Body of pancreas (tissue), 4 donors: ENCODE measurements at regions not wholly inside any gene's neighbourhood (a gene's known extent, or its start where the extent isn't known, plus 50 kb on each side); places are given as distances from the start of the nearest gene placed in this dataset.
A peak's percentile ranks its signal among the peaks of the same experiment; 100 is the strongest.

Experiments used
- ATAC-seq: fragments of 150-250 bp; one replicate; pipeline ENCODE4 v1.9.1; 2016
- DNase-seq, 4 donors: peaks; one replicate each; pipeline ENCODE4 v3.0.0-alpha.2; 2019
- H3K27ac ChIP-seq, 4 donors: fragments of 200-600 bp; sonication (generic); 1 replicate in 3 of 4; 2 replicates in 1 of 4; pipeline versions ENCODE4 v1.5.1 to v1.6.1; 2016 to 2019; ENCODE audit warnings: mild to moderate bottlenecking in 1 of 4, mixed read lengths in 1 of 4, moderate library complexity in 1 of 4
- H3K27me3 ChIP-seq, 2 donors: fragments of 200-600 bp; sonication (generic); one replicate each; pipeline ENCODE4 v1.6.0; 2016; ENCODE audit warnings: mild to moderate bottlenecking in 1 of 2
- H3K36me3 ChIP-seq, 2 donors: fragments of 200-600 bp; sonication (generic); replicated peaks in 1 of 2; 2 replicates each; pipeline ENCODE4 v1.5.1; 2016; ENCODE audit warnings: low read depth in 2 of 2; ENCODE audit not compliant: insufficient read depth in 1 of 2
- H3K4me1 ChIP-seq: fragments of 200-600 bp; sonication (generic); one replicate; pipeline ENCODE4 v1.6.0; 2016
- H3K4me3 ChIP-seq, 2 donors: fragments of 200-600 bp; sonication (generic); 1 replicate in 1 of 2; 2 replicates in 1 of 2; pipeline ENCODE4 v1.5.1; 2016 to 2019
- H3K9me3 ChIP-seq, 3 donors: fragments of 200-600 bp; sonication (generic); 1 replicate in 2 of 3; 2 replicates in 1 of 3; pipeline ENCODE4 v1.5.1; 2016
- CTCF ChIP-seq, 7 experiments: fragments of 450-650 bp in 4 of 7; fragments of 200-600 bp in 3 of 7; sonication (generic) in 3 of 7; IDR thresholded peaks; one replicate each; pipeline ENCODE4 v1.5.1; 2016 to 2019; ENCODE audit warnings: antibody characterized with exemption in 7 of 7
- POLR2A ChIP-seq, 3 donors: fragments of 450-650 bp; IDR thresholded peaks; one replicate each; pipeline ENCODE4 v1.6.1; 2016; ENCODE audit warnings: antibody characterized with exemption in 3 of 3, mild to moderate bottlenecking in 2 of 3
- WGBS, 2 donors: methylation state at CpG; one replicate each; pipeline ENCODE4 v1.1.5; 2017; 5-methylcytosine and 5-hydroxymethylcytosine counted together
- intact Hi-C: fragments of 100-400 bp; cut with DNase I; formaldehyde crosslinking; loops from one replicate; pipeline ENCODE4 v1.15.1; 2023

DNA sequence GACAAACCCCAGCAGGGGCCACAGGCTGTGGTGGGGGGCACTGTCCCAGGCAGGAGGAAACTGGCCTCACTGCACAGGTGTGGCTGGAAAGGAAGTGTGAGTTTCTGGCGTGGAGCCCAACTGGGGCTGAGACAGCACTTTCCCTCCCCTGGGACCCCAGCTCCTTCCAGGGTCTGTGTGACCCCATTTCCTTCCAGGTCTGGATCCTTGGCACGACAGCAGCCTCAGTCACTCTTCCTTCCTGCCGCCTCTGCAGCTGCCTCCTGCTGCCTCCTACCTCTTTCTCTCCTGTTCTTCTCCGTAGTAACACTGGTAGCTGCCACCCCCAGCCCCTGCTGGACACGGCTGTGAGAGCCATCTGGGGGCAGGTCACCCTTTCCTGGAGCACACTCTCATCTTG, 88.0 kb downstream of the SIK1 start:
- intact Hi-C loops, result no loop called here
- no peak for ATAC-seq
- no peak for DNase-seq
- no peaks in the 10 kb centered on the region for H3K27me3 ChIP-seq
- H3K36me3 ChIP-seq, result no peaks in the 10 kb centered on the region
- H3K27ac ChIP-seq, result no peak overlapping the region
- H3K9me3 ChIP-seq, result no peaks in the 10 kb centered on the region
- H3K4me3 ChIP-seq, result no peak overlapping the region
- TF ChIP-seq CTCF (IDR thresholded peaks at IDR 0.05) (no peak), POLR2A (IDR thresholded peaks at IDR 0.05) (no peak)
- peaks cover 21% of the 10 kb centered on the region for H3K4me1 ChIP-seq
- WGBS, 2 donors, result 54 to 73% methylated on average over 4 to 5 of the region's 5 CpGs

GRCh38 chr21:43337901-43338655, 88.9 kb downstream of the SIK1 start:
- TF ChIP-seq CTCF (IDR thresholded peaks at IDR 0.05) (no peak), POLR2A (IDR thresholded peaks at IDR 0.05) (no peak)
- H3K9me3 ChIP-seq, result no peaks in the 10 kb centered on the region
- DNase-seq (no peak), ATAC-seq (no peak)
- 90 to 94% methylated on average over 18 of the region's 18 CpGs for WGBS, 2 donors
- peaks cover 21% of the 10 kb centered on the region for H3K4me1 ChIP-seq
- no peak overlapping the region for H3K27ac ChIP-seq
- no peaks in the 10 kb centered on the region for H3K36me3 ChIP-seq
- H3K27me3 ChIP-seq, result no peaks in the 10 kb centered on the region
- H3K4me3 ChIP-seq, result no peak overlapping the region
- intact Hi-C loops, result no loop called here

- Histone ChIP-seq H3K36me3 (no peaks in the 10 kb centered on the region), H3K4me3 (no peak overlapping the region), H3K9me3 (no peaks in the 10 kb centered on the region), H3K27ac (no peak overlapping the region), H3K4me1 (peaks cover 19% of the 10 kb centered on the region), H3K27me3 (no peaks in the 10 kb centered on the region)
- 90 to 97% methylated on average over 8 to 10 of the region's 10 CpGs for WGBS, 2 donors
- ATAC-seq (no peak), DNase-seq (no peak)
- TF ChIP-seq POLR2A (IDR thresholded peaks at IDR 0.05), result no peak
- no peak for TF ChIP-seq CTCF (IDR thresholded peaks at IDR 0.05)
- intact Hi-C loops, result no loop called here
Measured at GRCh38 chr21:43335119-43335518, 91.8 kb downstream of the SIK1 start.

DNA sequence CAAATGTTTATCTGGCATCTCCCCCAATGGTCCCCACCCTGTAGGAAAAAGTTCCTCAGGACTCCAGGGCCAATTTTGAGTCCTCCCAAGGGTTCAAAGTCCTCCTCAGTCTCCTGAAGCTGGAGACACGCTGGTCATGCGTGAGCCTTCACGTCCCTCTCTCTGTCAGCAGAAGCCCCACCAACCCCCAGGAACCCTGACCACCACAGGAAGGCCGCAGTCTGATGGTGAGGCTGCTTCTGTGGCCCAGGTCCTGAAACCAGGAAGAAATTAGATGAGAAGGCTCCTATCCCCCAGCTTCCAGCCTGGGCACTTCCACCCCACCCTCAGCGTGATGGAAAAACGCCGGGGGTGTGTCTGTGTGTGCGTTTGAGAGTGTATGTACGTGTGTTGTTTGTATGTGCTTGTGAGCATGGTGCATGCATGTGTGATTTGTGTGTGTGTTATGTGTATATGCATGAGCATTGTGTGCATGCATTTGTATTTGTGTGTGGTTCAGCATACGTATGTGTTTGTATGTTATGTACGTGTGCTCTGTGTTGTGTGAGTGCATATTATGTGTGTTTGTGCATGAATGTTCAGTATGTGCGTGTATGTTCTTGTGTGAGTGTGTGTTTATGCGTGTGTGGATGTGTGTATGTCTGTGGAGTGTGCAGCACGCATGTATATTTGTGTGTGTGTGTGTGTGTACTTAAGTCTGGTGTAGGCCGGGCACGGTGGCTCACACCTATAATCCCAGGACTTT, 92.5 kb downstream of the SIK1 start:
- no peak for TF ChIP-seq CTCF (IDR thresholded peaks at IDR 0.05)
- no peak for TF ChIP-seq POLR2A (IDR thresholded peaks at IDR 0.05)
- no peak overlapping the region for H3K4me3 ChIP-seq
- H3K4me1 ChIP-seq, result peaks cover 19% of the 10 kb centered on the region
- WGBS, 2 donors, result 86 to 92% methylated on average over 13 to 16 of the region's 16 CpGs
- no peaks in the 10 kb centered on the region for H3K9me3 ChIP-seq
- ATAC-seq (no peak), DNase-seq (no peak)
- no peaks in the 10 kb centered on the region for H3K27me3 ChIP-seq
- H3K36me3 ChIP-seq, result no peaks in the 10 kb centered on the region
- H3K27ac ChIP-seq, result peak overlapping the region; percentile 62 to 80 (median 70)
- intact Hi-C loops, result no loop called here
